ENCODE measurements at regions not wholly inside any gene's neighbourhood (a gene's known extent, or its start where the extent isn't known, plus 50 kb on each side); places are given as distances from the start of the nearest gene placed in this dataset.

DNA sequence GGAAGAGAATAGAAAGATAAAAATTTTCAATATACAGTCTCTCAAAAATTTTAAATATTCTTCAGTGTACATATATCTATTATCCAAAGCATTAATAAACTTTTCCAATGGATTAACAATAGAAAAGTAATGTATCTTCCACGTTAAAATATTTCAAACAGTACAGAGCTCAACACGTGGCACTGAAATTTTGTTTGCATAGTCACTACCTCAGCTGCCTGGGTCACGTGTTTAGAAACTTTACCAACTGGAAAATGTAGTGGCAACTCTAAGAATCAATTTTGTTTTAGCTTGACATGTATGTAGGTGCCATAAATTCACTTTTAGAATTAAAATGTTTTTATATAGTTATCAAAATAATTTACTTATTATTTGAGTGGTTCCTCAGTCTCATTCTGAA, 85.3 kb downstream of the CNTN3 start:
- H3K27ac Mint-ChIP-seq (ENCODE audit: unreplicated experiment) = no peak overlapping the region
- no peaks in the 10 kb centered on the region for H3K36me3 Mint-ChIP-seq (ENCODE audit: unreplicated experiment)
- TF ChIP-seq, protein P1, sequence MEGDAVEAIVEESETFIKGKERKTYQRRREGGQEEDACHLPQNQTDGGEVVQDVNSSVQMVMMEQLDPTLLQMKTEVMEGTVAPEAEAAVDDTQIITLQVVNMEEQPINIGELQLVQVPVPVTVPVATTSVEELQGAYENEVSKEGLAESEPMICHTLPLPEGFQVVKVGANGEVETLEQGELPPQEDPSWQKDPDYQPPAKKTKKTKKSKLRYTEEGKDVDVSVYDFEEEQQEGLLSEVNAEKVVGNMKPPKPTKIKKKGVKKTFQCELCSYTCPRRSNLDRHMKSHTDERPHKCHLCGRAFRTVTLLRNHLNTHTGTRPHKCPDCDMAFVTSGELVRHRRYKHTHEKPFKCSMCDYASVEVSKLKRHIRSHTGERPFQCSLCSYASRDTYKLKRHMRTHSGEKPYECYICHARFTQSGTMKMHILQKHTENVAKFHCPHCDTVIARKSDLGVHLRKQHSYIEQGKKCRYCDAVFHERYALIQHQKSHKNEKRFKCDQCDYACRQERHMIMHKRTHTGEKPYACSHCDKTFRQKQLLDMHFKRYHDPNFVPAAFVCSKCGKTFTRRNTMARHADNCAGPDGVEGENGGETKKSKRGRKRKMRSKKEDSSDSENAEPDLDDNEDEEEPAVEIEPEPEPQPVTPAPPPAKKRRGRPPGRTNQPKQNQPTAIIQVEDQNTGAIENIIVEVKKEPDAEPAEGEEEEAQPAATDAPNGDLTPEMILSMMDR (IDR thresholded peaks at IDR 0.05) = no peak
- DNase-seq (ENCODE audit: extremely low spot score, unreplicated experiment) = no peak
- H3K4me1 Mint-ChIP-seq (ENCODE audit: unreplicated experiment) = peaks cover 11% of the 10 kb centered on the region
- peaks cover 4% of the 10 kb centered on the region for H3K9me3 Mint-ChIP-seq (ENCODE audit: unreplicated experiment)
- H3K27me3 Mint-ChIP-seq (ENCODE audit: unreplicated experiment) = no peaks in the 10 kb centered on the region
- no peak overlapping the region for H3K4me3 Mint-ChIP-seq (ENCODE audit: unreplicated experiment)

DNA sequence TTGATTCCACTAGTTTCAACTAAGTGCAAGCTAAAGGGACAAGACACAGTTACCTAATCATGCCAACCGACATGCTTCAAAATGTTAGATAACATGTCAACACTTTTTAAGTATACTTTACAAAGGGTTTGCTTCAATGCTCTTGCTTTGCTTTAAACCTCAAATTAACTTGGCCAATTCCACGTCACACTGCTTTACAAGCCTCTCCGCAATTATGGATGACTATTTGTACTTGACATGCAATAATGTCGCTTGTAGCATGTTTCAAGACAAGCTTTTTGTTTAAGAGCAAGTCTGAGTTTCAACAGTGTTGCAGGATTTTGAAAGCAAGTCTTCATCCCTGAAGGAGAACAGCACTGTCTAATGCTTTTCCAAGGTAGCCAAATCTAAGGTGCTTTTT, 86.9 kb downstream of the CNTN3 start:
- H3K27ac Mint-ChIP-seq (ENCODE audit: unreplicated experiment) = no peak overlapping the region
- peaks cover 9% of the 10 kb centered on the region for H3K4me1 Mint-ChIP-seq (ENCODE audit: unreplicated experiment)
- no peaks in the 10 kb centered on the region for H3K36me3 Mint-ChIP-seq (ENCODE audit: unreplicated experiment)

GRCh38 chr3:74523811-74524210, 90.6 kb downstream of the CNTN3 start:
- TF ChIP-seq, protein P1 (IDR thresholded peaks at IDR 0.05) = no peak
- no peaks in the 10 kb centered on the region for H3K4me1 Mint-ChIP-seq (ENCODE audit: unreplicated experiment)
- no peaks in the 10 kb centered on the region for H3K9me3 Mint-ChIP-seq (ENCODE audit: unreplicated experiment)
- DNase-seq (ENCODE audit: extremely low spot score, unreplicated experiment) = no peak
- H3K27ac Mint-ChIP-seq (ENCODE audit: unreplicated experiment) = no peak overlapping the region
- no peaks in the 10 kb centered on the region for H3K27me3 Mint-ChIP-seq (ENCODE audit: unreplicated experiment)
- H3K36me3 Mint-ChIP-seq (ENCODE audit: unreplicated experiment) = no peaks in the 10 kb centered on the region
- no peak overlapping the region for H3K4me3 Mint-ChIP-seq (ENCODE audit: unreplicated experiment)

More for the DNA sequence above, 86.9 kb downstream of the CNTN3 start:
- peaks cover 4% of the 10 kb centered on the region for H3K9me3 Mint-ChIP-seq (ENCODE audit: unreplicated experiment)
- TF ChIP-seq, protein P1 (IDR thresholded peaks at IDR 0.05) = no peak
- no peak for DNase-seq (ENCODE audit: extremely low spot score, unreplicated experiment)
- H3K27me3 Mint-ChIP-seq (ENCODE audit: unreplicated experiment) = no peaks in the 10 kb centered on the region
- H3K4me3 Mint-ChIP-seq (ENCODE audit: unreplicated experiment) = no peak overlapping the region

GRCh38 chr3:74520895-74521294, 93.6 kb downstream of the CNTN3 start:
- Mint-ChIP-seq H3K36me3 (ENCODE audit: unreplicated experiment) (no peaks in the 10 kb centered on the region), H3K27me3 (ENCODE audit: unreplicated experiment) (no peaks in the 10 kb centered on the region), H3K27ac (ENCODE audit: unreplicated experiment) (no peak overlapping the region), H3K4me3 (ENCODE audit: unreplicated experiment) (no peak overlapping the region), H3K9me3 (ENCODE audit: unreplicated experiment) (no peaks in the 10 kb centered on the region), H3K4me1 (ENCODE audit: unreplicated experiment) (no peaks in the 10 kb centered on the region)
- TF ChIP-seq, protein P1 (IDR thresholded peaks at IDR 0.05) = no peak
- DNase-seq (ENCODE audit: extremely low spot score, unreplicated experiment) = no peak

DNA sequence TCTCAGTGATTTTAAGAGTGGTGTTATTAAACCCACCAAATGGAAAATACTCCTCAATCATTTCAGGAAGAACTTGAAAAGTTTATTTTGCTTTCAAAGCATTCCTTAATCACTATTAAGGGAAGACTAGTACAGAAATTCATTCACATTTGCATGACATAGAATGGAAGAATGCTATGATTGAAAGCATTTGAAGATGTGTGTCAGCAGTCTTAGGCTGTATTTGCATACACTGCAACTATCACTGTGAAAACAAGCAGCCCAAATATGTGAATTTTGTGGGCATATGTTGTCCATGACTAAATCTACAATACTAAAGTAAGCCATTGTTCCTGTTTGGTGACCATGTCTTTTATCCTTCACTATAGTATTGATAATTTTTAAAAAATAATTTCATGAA, 95.8 kb downstream of the CNTN3 start:
- H3K9me3 Mint-ChIP-seq (ENCODE audit: unreplicated experiment) = no peaks in the 10 kb centered on the region
- no peaks in the 10 kb centered on the region for H3K4me1 Mint-ChIP-seq (ENCODE audit: unreplicated experiment)
- H3K4me3 Mint-ChIP-seq (ENCODE audit: unreplicated experiment) = no peak overlapping the region
- no peak overlapping the region for H3K27ac Mint-ChIP-seq (ENCODE audit: unreplicated experiment)
- no peaks in the 10 kb centered on the region for H3K27me3 Mint-ChIP-seq (ENCODE audit: unreplicated experiment)
- TF ChIP-seq, protein P1 (IDR thresholded peaks at IDR 0.05) = no peak
- DNase-seq (ENCODE audit: extremely low spot score, unreplicated experiment) = no peak
- H3K36me3 Mint-ChIP-seq (ENCODE audit: unreplicated experiment) = no peaks in the 10 kb centered on the region

Measured in osteocyte (in vitro differentiated cells).